ENCODE measurements at regions not wholly inside any gene's neighbourhood (a gene's known extent, or its start where the extent isn't known, plus 50 kb on each side); places are given as distances from the start of the nearest gene placed in this dataset.
A peak's percentile ranks its signal among the peaks of the same experiment; 100 is the strongest.
"Not testable (repeated sequence)": the region's sequence is repeated elsewhere in the genome, so short reads cannot be mapped to it uniquely, and the experiment has no call there.

GRCh38 chr2:155054712-155055111 lies 356.2 kb downstream of the KCNJ3 start:
- no peak for DNase-seq

GRCh38 chr2:155043097-155043496 lies 344.6 kb downstream of the KCNJ3 start:
- DNase-seq = no peak

GRCh38 chr2:155035308-155035707 lies 336.8 kb downstream of the KCNJ3 start:
- DNase-seq = no peak

GRCh38 chr2:155033652-155034051 lies 335.2 kb downstream of the KCNJ3 start:
- no peak for DNase-seq

- DNase-seq = no peak
These were observed 331.8 kb downstream of the KCNJ3 start for GRCh38 chr2:155030296-155030695.

- no peak for DNase-seq
These were observed 328.2 kb downstream of the KCNJ3 start for GRCh38 chr2:155026651-155027174.

- no peak for DNase-seq
These were observed 325.2 kb downstream of the KCNJ3 start for GRCh38 chr2:155023674-155024073.

GRCh38 chr2:155022531-155022930 lies 324.0 kb downstream of the KCNJ3 start:
- no peak for DNase-seq

- no peak for DNase-seq
These were observed 323.1 kb downstream of the KCNJ3 start for GRCh38 chr2:155021618-155022017.

GRCh38 chr2:155020246-155020645 lies 321.8 kb downstream of the KCNJ3 start:
- DNase-seq = no peak

GRCh38 chr2:155010925-155011324 lies 312.4 kb downstream of the KCNJ3 start:
- no peak for DNase-seq

- DNase-seq = no peak
These were observed 296.9 kb downstream of the KCNJ3 start for GRCh38 chr2:154995361-154995760.

- no peak for DNase-seq
These were observed 294.3 kb downstream of the KCNJ3 start for GRCh38 chr2:154992826-154993225.

- no peak for DNase-seq
These were observed 280.2 kb downstream of the KCNJ3 start for GRCh38 chr2:154978710-154979109.

- DNase-seq = no peak
These were observed 279.7 kb downstream of the KCNJ3 start for GRCh38 chr2:154978244-154978643.

GRCh38 chr2:154974041-154974440 lies 275.5 kb downstream of the KCNJ3 start:
- no peak for DNase-seq

GRCh38 chr2:154963511-154963910 lies 265.0 kb downstream of the KCNJ3 start:
- DNase-seq = no peak

- DNase-seq = no peak
These were observed 263.2 kb downstream of the KCNJ3 start for GRCh38 chr2:154961676-154962075.

GRCh38 chr2:154960802-154961583 lies 262.5 kb downstream of the KCNJ3 start:
- DNase-seq = no peak

GRCh38 chr2:154952346-154952980 lies 254.0 kb downstream of the KCNJ3 start:
- DNase-seq = peak in 11 of 58 donors; percentile 0 to 58 (median 3)

GRCh38 chr2:154947416-154947815 lies 248.9 kb downstream of the KCNJ3 start:
- not testable (repeated sequence) for DNase-seq

GRCh38 chr2:154945984-154946383 lies 247.5 kb downstream of the KCNJ3 start:
- no peak for DNase-seq

- DNase-seq = no peak
These were observed 242.9 kb downstream of the KCNJ3 start for GRCh38 chr2:154941379-154941778.

Data from anterior cingulate cortex (tissue), 58 donors.